ENCODE measurements at regions not wholly inside any gene's neighbourhood (a gene's known extent, or its start where the extent isn't known, plus 50 kb on each side); places are given as distances from the start of the nearest gene placed in this dataset.

- TF ChIP-seq POLR2AphosphoS5 (IDR thresholded peaks at IDR 0.05; ENCODE audit: low read depth, low read length) (no peak), CREB1 (IDR thresholded peaks at IDR 0.05) (no peak), EP300 (IDR thresholded peaks at IDR 0.05; ENCODE audit: borderline replicate concordance in 1 of 2, low read depth in 2 of 2, low read length in 2 of 2) (no peak), RXRA (IDR thresholded peaks at IDR 0.05; ENCODE audit: insufficient read depth, low read depth, low read length) (no peak), BACH1 (IDR thresholded peaks at IDR 0.05; ENCODE audit: low read length) (no peak), TCF12 (IDR thresholded peaks at IDR 0.05; ENCODE audit: low read depth, low read length) (no peak), E2F6 (IDR thresholded peaks at IDR 0.05) (no peak), EGR1 (IDR thresholded peaks at IDR 0.05; ENCODE audit: borderline replicate concordance, low read depth, low read length) (no peak)
- TF ChIP-seq, protein P1, sequence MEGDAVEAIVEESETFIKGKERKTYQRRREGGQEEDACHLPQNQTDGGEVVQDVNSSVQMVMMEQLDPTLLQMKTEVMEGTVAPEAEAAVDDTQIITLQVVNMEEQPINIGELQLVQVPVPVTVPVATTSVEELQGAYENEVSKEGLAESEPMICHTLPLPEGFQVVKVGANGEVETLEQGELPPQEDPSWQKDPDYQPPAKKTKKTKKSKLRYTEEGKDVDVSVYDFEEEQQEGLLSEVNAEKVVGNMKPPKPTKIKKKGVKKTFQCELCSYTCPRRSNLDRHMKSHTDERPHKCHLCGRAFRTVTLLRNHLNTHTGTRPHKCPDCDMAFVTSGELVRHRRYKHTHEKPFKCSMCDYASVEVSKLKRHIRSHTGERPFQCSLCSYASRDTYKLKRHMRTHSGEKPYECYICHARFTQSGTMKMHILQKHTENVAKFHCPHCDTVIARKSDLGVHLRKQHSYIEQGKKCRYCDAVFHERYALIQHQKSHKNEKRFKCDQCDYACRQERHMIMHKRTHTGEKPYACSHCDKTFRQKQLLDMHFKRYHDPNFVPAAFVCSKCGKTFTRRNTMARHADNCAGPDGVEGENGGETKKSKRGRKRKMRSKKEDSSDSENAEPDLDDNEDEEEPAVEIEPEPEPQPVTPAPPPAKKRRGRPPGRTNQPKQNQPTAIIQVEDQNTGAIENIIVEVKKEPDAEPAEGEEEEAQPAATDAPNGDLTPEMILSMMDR (IDR thresholded peaks at IDR 0.05; ENCODE audit: control extremely low read depth in 1 of 3, insufficient read depth in 1 of 3, low read depth in 1 of 3, low read length in 3 of 3): no peak
Observed at GRCh38 chr14:53871951-53872350, 84.7 kb downstream of the BMP4 start.

Measured in H1 (cell line).